ENCODE measurements at regions not wholly inside any gene's neighbourhood (a gene's known extent, or its start where the extent isn't known, plus 50 kb on each side); places are given as distances from the start of the nearest gene placed in this dataset.

DNA sequence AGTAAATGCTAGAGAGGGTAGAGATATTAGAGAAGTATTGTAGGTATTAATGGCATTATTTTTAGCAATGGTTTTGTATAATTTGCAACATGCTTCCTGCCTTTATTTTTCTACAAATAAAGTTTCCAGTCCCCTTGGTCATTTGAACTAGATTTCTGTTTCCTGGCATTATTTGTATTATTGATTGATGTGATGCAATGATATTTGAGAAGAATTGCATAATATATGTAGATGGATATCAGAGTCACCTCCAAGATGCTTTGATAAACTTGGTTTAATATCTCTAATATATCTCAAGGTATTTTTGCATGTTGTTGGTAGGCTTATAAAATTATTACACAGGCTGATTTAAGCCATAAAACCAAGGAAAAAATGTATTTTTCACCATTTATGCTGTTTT, 1054.5 kb downstream of the SLITRK1 start:
- TF ChIP-seq, protein P1, sequence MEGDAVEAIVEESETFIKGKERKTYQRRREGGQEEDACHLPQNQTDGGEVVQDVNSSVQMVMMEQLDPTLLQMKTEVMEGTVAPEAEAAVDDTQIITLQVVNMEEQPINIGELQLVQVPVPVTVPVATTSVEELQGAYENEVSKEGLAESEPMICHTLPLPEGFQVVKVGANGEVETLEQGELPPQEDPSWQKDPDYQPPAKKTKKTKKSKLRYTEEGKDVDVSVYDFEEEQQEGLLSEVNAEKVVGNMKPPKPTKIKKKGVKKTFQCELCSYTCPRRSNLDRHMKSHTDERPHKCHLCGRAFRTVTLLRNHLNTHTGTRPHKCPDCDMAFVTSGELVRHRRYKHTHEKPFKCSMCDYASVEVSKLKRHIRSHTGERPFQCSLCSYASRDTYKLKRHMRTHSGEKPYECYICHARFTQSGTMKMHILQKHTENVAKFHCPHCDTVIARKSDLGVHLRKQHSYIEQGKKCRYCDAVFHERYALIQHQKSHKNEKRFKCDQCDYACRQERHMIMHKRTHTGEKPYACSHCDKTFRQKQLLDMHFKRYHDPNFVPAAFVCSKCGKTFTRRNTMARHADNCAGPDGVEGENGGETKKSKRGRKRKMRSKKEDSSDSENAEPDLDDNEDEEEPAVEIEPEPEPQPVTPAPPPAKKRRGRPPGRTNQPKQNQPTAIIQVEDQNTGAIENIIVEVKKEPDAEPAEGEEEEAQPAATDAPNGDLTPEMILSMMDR (IDR thresholded peaks at IDR 0.05), result no peak
- TF ChIP-seq POLR2AphosphoS5 (IDR thresholded peaks at IDR 0.05), result no peak
- no peak for TF ChIP-seq POLR2A (IDR thresholded peaks at IDR 0.05)
- Histone ChIP-seq H3K9me3 (no peaks in the 10 kb centered on the region), H3K4me3 (no peak overlapping the region), H3K36me3 (no peaks in the 10 kb centered on the region), H3K4me1 (replicated peaks) (no peaks in the 10 kb centered on the region), H3K27me3 (replicated peaks; ENCODE audit: insufficient read depth) (no peaks in the 10 kb centered on the region), H3K27ac (no peak overlapping the region)
- intact Hi-C loops (cut with DNase I), result no loop called here
- no peak for DNase-seq (ENCODE audit: low spot score)

- 95% methylated on average over 10 of the region's 10 CpGs for WGBS
- Histone ChIP-seq H3K9me3 (no peaks in the 10 kb centered on the region), H3K4me3 (no peak overlapping the region), H3K4me1 (replicated peaks) (no peaks in the 10 kb centered on the region), H3K27ac (no peak overlapping the region), H3K36me3 (no peaks in the 10 kb centered on the region), H3K27me3 (replicated peaks; ENCODE audit: insufficient read depth) (no peaks in the 10 kb centered on the region)
- no peak for DNase-seq (ENCODE audit: low spot score)
- TF ChIP-seq POLR2AphosphoS5 (IDR thresholded peaks at IDR 0.05) (no peak), POLR2A (IDR thresholded peaks at IDR 0.05) (no peak)
- TF ChIP-seq, protein P1 (IDR thresholded peaks at IDR 0.05), result no peak
- intact Hi-C loops (cut with DNase I), result no loop called here
Observed at GRCh38 chr13:82822935-82823334, 1059.3 kb downstream of the SLITRK1 start.

- H3K4me1 ChIP-seq (replicated peaks), result no peaks in the 10 kb centered on the region
- WGBS, result 51% methylated on average over 3 of the region's 3 CpGs
- H3K27me3 ChIP-seq (replicated peaks; ENCODE audit: insufficient read depth), result no peaks in the 10 kb centered on the region
- H3K4me3 ChIP-seq, result no peak overlapping the region
- H3K36me3 ChIP-seq, result no peaks in the 10 kb centered on the region
- intact Hi-C loops (cut with DNase I), result no loop called here
- TF ChIP-seq POLR2AphosphoS5 (IDR thresholded peaks at IDR 0.05), result no peak
- TF ChIP-seq, protein P1 (IDR thresholded peaks at IDR 0.05), result no peak
- no peak for TF ChIP-seq POLR2A (IDR thresholded peaks at IDR 0.05)
- H3K27ac ChIP-seq, result no peak overlapping the region
- no peak for DNase-seq (ENCODE audit: low spot score)
- H3K9me3 ChIP-seq, result no peaks in the 10 kb centered on the region
Observed at GRCh38 chr13:82817133-82817532, 1065.1 kb downstream of the SLITRK1 start.

DNA sequence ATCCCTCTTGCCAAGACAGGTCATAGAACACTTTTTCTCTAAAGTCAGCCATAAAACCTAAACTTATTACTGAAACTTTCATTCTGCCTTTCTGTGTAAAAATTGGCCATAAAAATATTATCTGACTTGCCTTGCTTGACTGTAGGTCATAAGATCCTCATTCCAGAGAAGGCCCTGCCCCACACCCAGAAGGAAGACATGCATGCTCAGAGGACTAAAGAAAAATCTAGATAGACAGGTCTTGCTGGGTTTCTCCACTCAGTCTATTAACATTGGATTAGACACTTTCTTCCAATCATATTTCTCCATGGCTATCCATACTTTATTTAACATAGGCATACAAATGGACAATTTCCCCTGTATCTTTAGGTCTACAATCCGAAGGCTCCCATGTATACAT, 1066.5 kb downstream of the SLITRK1 start:
- H3K4me3 ChIP-seq, result no peak overlapping the region
- TF ChIP-seq, protein P1 (IDR thresholded peaks at IDR 0.05), result no peak
- TF ChIP-seq POLR2AphosphoS5 (IDR thresholded peaks at IDR 0.05) (no peak), POLR2A (IDR thresholded peaks at IDR 0.05) (no peak)
- intact Hi-C loops (cut with DNase I), result no loop called here
- H3K27ac ChIP-seq, result no peak overlapping the region
- 74% methylated on average over 1 of the region's 1 CpG for WGBS
- no peaks in the 10 kb centered on the region for H3K4me1 ChIP-seq (replicated peaks)
- H3K36me3 ChIP-seq, result no peaks in the 10 kb centered on the region
- no peak for DNase-seq (ENCODE audit: low spot score)
- H3K9me3 ChIP-seq, result no peaks in the 10 kb centered on the region
- H3K27me3 ChIP-seq (replicated peaks; ENCODE audit: insufficient read depth), result no peaks in the 10 kb centered on the region

- no peak for DNase-seq (ENCODE audit: low spot score)
- intact Hi-C loops (cut with DNase I), result no loop called here
- no peak overlapping the region for H3K27ac ChIP-seq
- no peak overlapping the region for H3K4me3 ChIP-seq
- 90% methylated on average over 1 of the region's 1 CpG for WGBS
- H3K27me3 ChIP-seq (replicated peaks; ENCODE audit: insufficient read depth), result no peaks in the 10 kb centered on the region
- H3K36me3 ChIP-seq, result no peaks in the 10 kb centered on the region
- no peaks in the 10 kb centered on the region for H3K9me3 ChIP-seq
- no peaks in the 10 kb centered on the region for H3K4me1 ChIP-seq (replicated peaks)
- TF ChIP-seq, protein P1 (IDR thresholded peaks at IDR 0.05), result no peak
- no peak for TF ChIP-seq POLR2AphosphoS5 (IDR thresholded peaks at IDR 0.05)
- no peak for TF ChIP-seq POLR2A (IDR thresholded peaks at IDR 0.05)
Observed at GRCh38 chr13:82803341-82803740, 1078.9 kb downstream of the SLITRK1 start.
